Progenitor cell of endocrine pancreas (in vitro differentiated cells): ENCODE measurements at regions not wholly inside any gene's neighbourhood (a gene's known extent, or its start where the extent isn't known, plus 50 kb on each side); places are given as distances from the start of the nearest gene placed in this dataset.

Experiments used
- DNase-seq: peaks from one replicate; pipeline ENCODE4 v3.0.0; 2021; ENCODE audit warnings: low spot score; ENCODE audit not compliant: unreplicated experiment
- H3K27ac Mint-ChIP-seq: 2 replicates; pipeline ENCODE4 v1.8.0; 2021; ENCODE audit warnings: mild to moderate bottlenecking, moderate library complexity, mixed read lengths
- H3K27me3 Mint-ChIP-seq: 2 replicates; pipeline ENCODE4 v1.8.0; 2021; ENCODE audit warnings: mixed read lengths
- H3K36me3 Mint-ChIP-seq: 2 replicates; pipeline ENCODE4 v1.8.0; 2022; ENCODE audit warnings: mixed read lengths; ENCODE audit not compliant: insufficient read depth
- H3K4me1 Mint-ChIP-seq: 2 replicates; pipeline ENCODE4 v1.8.0; 2021; ENCODE audit warnings: low read depth, mixed read lengths
- H3K4me3 Mint-ChIP-seq: 2 replicates; pipeline ENCODE4 v1.8.0; 2021; ENCODE audit warnings: low read depth, mild to moderate bottlenecking, moderate library complexity, mixed read lengths
- H3K9me3 Mint-ChIP-seq: 2 replicates; pipeline ENCODE4 v1.8.0; 2021; ENCODE audit warnings: low read depth, mixed read lengths
- TF ChIP-seq, protein P1 (sequence below): fragments of 200-600 bp; sonication (generic); IDR thresholded peaks from one replicate; pipeline ENCODE4 v1.5.0; 2021; ENCODE audit warnings: antibody characterized with exemption, mild to moderate bottlenecking; ENCODE audit not compliant: unreplicated experiment

GRCh38 chr19:28414748-28415147, 798.2 kb downstream of the UQCRFS1 start:
- Mint-ChIP-seq H3K9me3 (peaks cover 7% of the 10 kb centered on the region), H3K36me3 (no peaks in the 10 kb centered on the region), H3K27ac (no peak overlapping the region), H3K4me3 (no peak overlapping the region), H3K27me3 (peaks cover 6% of the 10 kb centered on the region), H3K4me1 (peaks cover 2% of the 10 kb centered on the region)
- TF ChIP-seq, protein P1, sequence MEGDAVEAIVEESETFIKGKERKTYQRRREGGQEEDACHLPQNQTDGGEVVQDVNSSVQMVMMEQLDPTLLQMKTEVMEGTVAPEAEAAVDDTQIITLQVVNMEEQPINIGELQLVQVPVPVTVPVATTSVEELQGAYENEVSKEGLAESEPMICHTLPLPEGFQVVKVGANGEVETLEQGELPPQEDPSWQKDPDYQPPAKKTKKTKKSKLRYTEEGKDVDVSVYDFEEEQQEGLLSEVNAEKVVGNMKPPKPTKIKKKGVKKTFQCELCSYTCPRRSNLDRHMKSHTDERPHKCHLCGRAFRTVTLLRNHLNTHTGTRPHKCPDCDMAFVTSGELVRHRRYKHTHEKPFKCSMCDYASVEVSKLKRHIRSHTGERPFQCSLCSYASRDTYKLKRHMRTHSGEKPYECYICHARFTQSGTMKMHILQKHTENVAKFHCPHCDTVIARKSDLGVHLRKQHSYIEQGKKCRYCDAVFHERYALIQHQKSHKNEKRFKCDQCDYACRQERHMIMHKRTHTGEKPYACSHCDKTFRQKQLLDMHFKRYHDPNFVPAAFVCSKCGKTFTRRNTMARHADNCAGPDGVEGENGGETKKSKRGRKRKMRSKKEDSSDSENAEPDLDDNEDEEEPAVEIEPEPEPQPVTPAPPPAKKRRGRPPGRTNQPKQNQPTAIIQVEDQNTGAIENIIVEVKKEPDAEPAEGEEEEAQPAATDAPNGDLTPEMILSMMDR, result no peak
- no peak for DNase-seq

DNA sequence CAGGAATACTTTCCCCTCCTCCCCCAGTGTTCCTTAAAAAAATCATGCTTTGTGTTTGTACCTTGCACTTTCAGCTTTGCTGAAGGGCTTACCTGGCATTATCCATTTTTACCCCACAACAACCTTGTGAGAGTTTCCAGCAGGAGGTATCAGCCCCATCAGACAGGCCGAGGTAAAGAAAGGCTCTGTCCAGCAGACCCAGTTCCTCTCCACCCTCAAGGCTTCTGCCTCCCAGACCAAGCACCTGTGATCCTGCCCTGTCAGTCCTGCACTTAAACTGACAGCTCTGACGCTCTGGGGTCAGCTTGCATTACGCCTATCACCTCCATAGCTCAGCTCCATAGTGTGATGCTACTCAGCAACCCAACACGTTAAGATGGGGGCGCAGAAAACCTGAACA, 803.1 kb downstream of the UQCRFS1 start:
- no peaks in the 10 kb centered on the region for H3K9me3 Mint-ChIP-seq
- peaks cover 19% of the 10 kb centered on the region for H3K27me3 Mint-ChIP-seq
- no peak for DNase-seq
- H3K4me3 Mint-ChIP-seq, result no peak overlapping the region
- TF ChIP-seq, protein P1, result no peak
- H3K36me3 Mint-ChIP-seq, result no peaks in the 10 kb centered on the region
- peaks cover 4% of the 10 kb centered on the region for H3K4me1 Mint-ChIP-seq
- H3K27ac Mint-ChIP-seq, result no peak overlapping the region

DNA sequence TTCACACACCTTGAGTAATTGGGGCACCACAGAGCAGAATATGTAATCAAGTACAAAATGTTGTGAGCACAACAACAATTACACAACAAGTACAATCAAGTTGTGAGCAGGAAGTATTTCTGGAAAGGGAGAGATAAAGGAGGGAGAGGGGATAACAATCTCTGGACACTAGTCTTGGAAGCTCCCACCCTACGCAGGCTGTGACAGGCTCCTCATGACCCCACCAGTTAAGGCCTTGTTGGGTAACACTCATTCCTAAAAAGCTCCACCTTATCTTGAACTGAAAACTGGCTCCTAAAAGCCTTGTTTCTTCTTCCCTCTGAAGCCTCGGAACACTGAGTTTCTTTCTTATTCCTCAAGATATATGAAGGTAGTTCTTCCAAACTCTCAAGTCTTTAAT, 806.0 kb downstream of the UQCRFS1 start:
- Mint-ChIP-seq H3K9me3 (no peaks in the 10 kb centered on the region), H3K36me3 (no peaks in the 10 kb centered on the region), H3K4me1 (peaks cover 9% of the 10 kb centered on the region), H3K4me3 (no peak overlapping the region), H3K27me3 (peaks cover 33% of the 10 kb centered on the region), H3K27ac (no peak overlapping the region)
- no peak for DNase-seq
- TF ChIP-seq, protein P1, result no peak

GRCh38 chr19:28405346-28405742, 807.6 kb downstream of the UQCRFS1 start:
- Mint-ChIP-seq H3K4me1 (peaks cover 9% of the 10 kb centered on the region), H3K27me3 (peaks cover 38% of the 10 kb centered on the region), H3K9me3 (no peaks in the 10 kb centered on the region), H3K36me3 (no peaks in the 10 kb centered on the region), H3K4me3 (no peak overlapping the region), H3K27ac (no peak overlapping the region)
- DNase-seq, result no peak
- TF ChIP-seq, protein P1, result no peak

DNA sequence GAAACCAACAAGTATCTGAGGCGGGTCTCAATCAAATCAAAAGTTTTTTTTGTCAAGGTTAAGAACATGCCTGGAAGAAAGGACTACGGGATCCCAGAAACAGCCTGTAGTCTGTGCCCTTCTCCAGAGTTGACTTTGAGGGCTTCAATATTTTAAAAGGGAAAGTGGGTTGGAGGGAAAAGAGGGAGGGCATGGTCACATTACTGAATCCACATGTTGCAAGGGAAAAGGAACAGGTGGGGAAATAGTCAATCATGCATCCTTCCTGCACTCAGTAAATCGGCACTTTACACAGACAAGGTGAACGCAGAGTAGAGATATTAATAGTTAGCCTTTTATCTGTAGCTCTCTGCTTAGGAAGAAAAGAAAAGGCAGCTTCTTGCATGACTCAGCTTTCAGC, 808.5 kb downstream of the UQCRFS1 start:
- H3K4me1 Mint-ChIP-seq, result peaks cover 9% of the 10 kb centered on the region
- no peak overlapping the region for H3K4me3 Mint-ChIP-seq
- H3K27me3 Mint-ChIP-seq, result peaks cover 33% of the 10 kb centered on the region
- TF ChIP-seq, protein P1, result no peak
- no peaks in the 10 kb centered on the region for H3K9me3 Mint-ChIP-seq
- H3K36me3 Mint-ChIP-seq, result no peaks in the 10 kb centered on the region
- H3K27ac Mint-ChIP-seq, result no peak overlapping the region
- no peak for DNase-seq
